NCI-H446 treated with DMSO at 0.1 percent for 48 hours (cell line): ENCODE measurements at regions not wholly inside any gene's neighbourhood (a gene's known extent, or its start where the extent isn't known, plus 50 kb on each side); places are given as distances from the start of the nearest gene placed in this dataset.
"Not testable (repeated sequence)": the region's sequence is repeated elsewhere in the genome, so short reads cannot be mapped to it uniquely, and the experiment has no call there.

Experiments
- DNase-seq: peaks from one replicate; lab custom pipeline; 2025; lab: John Stamatoyannopoulos, UW

DNA sequence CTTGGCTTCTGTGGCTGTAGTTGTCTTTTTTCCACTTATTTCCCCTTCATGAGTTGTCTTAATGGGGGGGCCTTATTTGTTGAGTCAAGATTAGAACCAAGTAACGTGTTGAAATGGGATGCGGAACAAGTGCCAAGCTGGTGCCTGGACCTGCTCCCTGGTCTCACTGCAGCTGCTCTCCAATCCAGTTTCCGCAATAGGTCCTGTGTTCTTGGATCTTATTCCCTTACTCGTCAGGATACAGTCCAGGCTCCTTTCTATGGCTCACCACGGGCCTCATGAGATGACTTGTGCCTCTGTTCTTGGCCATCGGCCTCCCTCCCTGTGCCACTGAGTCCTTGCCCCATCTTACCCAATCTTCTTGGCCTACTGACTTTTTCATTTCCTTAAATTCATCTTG is 159.6 kb upstream of the CADM1 start:
- no peak for DNase-seq

DNA sequence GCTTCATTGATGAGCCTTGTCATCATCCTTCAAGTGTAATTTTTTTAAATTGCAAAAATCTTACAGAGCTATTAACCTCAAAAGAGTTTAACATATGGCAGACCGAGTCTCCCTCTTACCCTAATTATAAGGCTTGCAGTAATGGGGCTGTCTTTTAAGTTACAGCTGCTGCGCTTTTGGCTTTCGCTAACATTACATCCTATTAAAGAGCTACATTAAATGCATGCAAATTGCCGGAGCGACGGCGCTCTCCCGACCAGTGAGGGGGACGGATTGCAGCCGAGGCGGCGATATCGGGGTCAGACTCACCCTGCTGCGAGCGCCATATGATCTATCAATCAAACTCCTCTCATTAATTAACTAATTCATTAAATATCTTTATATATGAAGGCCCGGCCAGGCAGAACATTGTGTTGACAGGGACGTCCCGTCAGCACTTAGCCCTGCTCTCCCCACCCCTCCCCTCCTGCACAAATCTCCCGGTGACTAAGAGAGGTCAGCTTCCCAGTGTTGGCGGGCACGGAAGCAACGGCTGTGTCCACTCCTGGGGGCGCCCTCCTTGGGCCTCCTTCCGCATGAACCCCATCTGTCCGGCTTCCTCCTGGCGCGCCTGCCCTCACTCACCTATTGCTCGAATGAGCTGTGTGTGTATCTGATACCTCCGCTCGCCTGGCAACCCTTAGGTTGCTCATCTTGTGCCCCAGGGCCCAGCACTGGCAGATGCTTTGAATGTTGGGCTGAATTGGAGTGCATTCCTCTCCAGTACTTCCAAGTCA is 156.0 kb upstream of the CADM1 start:
- DNase-seq: no peak

DNA sequence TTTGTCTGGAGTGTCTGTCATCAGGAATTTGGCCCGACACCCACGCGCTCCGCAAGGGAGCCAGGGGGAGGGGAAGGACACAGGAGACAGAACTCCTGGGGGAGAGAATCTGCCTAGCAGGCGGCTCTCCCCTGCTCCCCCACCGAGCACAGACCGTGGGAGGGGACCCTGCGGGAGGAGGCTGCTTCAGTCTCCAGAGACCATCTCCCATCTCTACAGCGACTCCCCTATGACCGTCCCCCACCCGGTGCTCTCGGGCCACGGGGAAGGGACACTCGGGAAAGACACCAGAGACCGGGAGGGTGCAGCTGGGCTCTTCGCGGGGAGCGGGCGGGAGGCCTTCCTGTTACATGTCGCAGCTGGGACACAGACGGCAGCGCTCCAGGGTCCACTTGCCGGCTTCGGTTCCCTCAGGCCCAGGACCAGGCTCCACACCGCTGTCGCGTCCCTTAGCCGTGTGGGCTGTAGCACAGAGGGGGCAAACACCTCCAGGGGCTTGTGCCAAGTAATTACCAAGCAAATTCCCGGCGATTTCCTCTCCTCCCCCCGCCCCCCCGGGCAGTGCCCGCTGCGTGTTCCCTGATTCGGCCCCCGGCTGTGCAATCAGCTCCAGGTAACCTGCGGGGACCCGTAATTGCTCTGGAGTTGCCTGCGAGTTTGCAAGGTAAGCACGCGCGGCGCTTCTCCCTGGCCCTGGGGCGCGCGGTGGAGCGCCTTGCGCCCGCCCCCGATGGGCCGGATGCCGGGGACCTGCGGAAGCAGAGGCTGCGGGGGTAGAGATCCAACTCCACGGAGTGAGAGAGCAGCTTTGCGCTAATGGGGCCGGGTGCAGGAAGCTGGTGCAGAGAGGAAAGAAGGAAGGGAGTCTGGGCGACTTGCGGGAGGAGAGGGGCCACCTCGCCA is 155.1 kb upstream of the CADM1 start:
- no peak for DNase-seq

GRCh38 chr11:115657586-115657985 is 153.4 kb upstream of the CADM1 start:
- DNase-seq: no peak

- DNase-seq: no peak
Observed at GRCh38 chr11:115656669-115657068, 152.5 kb upstream of the CADM1 start.

- DNase-seq: no peak
Observed at GRCh38 chr11:115656041-115656440, 151.8 kb upstream of the CADM1 start.

- DNase-seq: no peak
Observed at GRCh38 chr11:115654792-115655191, 150.6 kb upstream of the CADM1 start.

GRCh38 chr11:115653926-115654325 is 149.7 kb upstream of the CADM1 start:
- DNase-seq: no peak

- DNase-seq: no peak
Observed at GRCh38 chr11:115653076-115653475, 148.9 kb upstream of the CADM1 start.

- DNase-seq: no peak
Observed at GRCh38 chr11:115652496-115652895, 148.3 kb upstream of the CADM1 start.

DNA sequence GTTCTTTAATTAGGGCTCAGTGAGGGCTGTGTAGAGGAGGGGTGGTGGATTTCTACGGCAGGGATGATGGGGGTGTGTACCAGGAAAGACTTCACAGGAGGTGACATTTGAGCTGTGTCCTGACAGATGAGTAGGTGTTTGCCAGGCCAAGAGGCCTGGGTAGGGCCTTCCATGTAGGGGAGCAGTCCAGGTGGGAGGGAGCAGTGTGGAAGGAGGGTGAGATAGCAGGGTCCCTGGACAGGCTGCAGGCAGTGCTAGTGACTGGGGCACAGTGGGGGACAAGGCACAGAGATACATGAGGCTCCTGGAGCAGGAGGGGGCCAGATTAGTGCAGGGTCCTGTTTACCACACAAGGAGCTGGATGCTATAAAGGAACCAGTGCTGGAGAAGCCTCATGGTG is 147.9 kb upstream of the CADM1 start:
- no peak for DNase-seq

GRCh38 chr11:115649461-115649860 is 145.2 kb upstream of the CADM1 start:
- no peak for DNase-seq

GRCh38 chr11:115645631-115646317 is 141.6 kb upstream of the CADM1 start:
- no peak for DNase-seq

- DNase-seq: peak; percentile 13
Observed at GRCh38 chr11:115644856-115645255, 140.6 kb upstream of the CADM1 start.

DNA sequence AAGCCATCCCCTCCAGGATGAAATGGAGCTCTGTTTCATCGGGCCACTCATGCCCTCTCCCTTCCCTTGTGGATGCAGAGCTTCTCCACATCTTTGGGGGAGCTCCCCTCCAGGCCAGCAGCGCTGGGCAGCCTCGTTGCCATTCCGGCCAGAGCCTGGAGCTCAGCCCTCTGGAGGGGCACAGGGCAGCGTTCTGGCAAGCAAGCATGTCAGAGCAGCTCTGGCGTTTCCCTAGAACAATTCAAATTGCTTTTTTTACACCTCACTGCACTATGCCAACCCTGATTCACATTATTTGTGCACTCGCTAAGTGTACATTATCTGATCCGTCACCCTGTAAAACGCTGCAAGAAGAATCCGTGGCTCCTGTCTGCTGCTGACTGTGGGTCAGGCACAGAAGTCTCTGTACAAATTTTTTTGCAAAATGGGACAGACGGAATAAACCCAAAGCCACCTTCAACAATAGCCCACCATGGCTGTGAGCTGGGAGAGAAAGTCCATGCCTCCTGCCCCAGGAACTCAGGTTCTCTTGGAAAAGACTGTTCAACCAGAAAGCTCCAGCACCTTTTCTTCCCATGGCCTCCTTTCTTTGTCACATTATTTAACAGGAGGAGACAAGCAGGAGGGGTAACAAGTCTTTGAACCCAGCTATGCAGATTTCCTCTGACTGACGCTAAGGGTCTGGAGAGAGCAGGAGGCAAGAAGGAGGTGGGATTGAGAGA is 139.5 kb upstream of the CADM1 start:
- DNase-seq: no peak

- no peak for DNase-seq
Observed at GRCh38 chr11:115642660-115643059, 138.4 kb upstream of the CADM1 start.

DNA sequence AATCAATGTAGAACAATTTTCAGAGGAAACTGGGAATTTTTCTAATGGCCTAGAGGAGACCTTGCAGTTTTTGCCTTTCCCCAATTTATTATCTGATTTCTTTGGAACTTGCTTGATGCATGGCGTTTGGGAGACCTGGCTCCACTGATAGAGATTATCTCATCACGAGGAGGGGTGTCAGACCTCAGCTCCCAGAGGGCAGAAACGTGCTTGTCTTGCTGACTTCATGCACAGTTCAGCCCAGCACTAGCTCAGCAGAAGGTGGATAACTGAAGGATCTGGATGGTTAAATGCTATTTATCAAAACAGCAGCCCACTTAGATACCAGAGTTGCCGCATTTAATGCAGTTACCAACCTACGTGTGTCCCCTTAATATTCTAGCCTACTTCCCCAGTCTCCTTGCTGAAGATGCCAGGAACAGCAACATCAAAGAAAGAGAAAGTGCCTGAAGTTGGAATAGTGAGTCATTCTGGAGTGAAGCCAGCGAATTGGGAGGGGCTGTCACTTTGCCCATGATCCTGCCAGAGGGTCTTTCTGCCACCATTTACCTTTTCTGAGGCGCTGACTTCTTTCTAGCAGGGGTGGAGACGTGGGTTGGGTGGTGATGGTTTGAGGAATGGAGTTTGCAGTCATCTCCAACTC is 133.5 kb upstream of the CADM1 start:
- no peak for DNase-seq

DNA sequence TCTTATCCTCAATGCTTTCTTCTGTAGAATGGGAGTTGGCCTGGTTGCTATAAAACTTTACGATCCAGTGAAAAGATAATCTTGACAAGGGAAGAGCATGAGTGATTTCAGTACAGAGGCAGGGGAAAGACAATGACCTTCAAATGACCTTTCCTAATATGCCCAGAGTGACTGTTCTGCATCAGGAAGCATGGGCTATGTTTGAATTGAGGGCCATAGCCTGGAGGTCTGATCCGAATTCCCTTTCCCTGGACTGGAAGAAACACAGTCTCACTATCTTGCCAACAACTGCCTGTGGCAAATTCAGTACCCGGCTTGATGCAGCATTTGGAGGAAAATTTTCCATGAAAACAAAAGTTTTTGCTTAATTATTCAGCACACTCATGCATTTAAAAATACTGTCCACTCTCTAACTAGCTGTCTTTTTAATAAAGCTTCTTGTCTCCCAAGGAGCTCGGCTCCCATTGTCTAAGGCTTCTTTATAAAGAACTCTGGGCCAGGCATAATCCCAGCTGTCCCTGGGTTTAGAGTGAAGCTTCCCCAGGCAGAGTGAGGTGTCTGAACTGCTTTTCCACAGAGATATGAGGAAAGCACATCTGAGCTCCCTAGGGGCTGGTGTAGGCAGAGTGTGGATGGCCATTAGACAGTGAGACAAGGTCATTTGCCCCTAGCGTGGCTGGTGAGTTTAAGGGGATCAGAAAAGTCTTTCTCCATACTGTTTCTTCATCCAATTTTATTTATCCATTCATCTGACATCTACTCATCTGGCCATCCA is 132.7 kb upstream of the CADM1 start:
- DNase-seq: no peak

DNA sequence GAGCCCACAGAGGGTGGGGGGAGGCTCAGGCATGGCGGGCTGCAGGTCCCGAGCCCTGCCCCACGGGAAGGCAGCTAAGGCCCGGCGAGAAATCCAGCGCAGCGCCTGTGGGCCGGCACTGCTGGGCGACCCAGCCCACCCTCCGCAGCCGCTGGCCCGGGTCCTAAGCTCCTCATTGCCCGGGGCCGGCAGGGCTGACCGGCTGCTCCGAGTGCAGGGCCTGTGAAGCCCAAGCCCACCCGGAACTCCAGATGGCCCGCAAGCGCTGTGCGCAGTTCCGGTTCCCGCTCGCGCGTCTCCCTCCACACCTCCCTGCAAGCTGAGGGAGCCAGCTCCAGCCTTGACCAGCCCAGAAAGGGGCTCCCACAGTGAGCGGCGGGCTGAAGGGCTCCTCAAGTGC is 129.8 kb upstream of the CADM1 start:
- not testable (repeated sequence) for DNase-seq

DNA sequence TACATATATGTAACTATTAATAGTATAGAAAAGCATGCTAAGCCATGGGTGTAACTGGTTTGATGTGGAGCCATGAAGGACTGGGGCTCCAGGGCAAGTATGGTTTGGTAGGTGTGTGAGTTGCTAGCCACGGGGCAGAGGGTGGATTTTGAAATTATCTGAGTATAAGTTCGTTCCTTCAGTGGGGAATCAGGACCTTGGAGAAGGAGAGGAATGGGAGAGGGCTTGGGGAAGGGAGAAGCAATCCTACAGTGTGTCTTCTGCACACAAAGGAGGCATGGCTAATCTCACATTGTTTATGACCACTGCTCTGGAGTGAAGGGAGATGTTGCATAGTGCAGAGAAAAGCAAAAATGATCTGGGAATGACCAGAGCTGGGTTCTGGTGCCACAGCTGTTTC is 127.8 kb upstream of the CADM1 start:
- no peak for DNase-seq

- no peak for DNase-seq
Observed at GRCh38 chr11:115631609-115632008, 127.4 kb upstream of the CADM1 start.
